ENCODE measurements at regions not wholly inside any gene's neighbourhood (a gene's known extent, or its start where the extent isn't known, plus 50 kb on each side); places are given as distances from the start of the nearest gene placed in this dataset.

DNA sequence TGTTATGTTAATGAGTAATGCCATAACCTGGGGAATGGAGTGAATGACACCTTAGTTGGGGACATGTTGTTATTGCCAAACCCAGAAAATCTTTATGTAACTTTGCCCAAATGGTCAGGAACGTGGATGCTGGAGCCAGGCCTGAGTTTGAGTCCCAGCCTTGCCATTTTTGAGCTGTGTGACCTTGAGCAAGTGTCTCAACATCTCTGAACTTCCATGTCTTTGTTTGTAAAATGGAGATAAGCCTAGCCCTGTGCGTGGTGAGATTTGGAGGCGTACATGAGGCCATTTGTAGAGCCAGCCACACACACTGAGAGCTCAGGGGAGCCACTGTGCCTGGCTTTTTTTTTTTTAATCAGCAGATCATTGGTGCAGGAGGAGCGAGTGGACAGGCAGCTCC, 247.3 kb downstream of the FOXL1 start:
- TF ChIP-seq, protein P1, sequence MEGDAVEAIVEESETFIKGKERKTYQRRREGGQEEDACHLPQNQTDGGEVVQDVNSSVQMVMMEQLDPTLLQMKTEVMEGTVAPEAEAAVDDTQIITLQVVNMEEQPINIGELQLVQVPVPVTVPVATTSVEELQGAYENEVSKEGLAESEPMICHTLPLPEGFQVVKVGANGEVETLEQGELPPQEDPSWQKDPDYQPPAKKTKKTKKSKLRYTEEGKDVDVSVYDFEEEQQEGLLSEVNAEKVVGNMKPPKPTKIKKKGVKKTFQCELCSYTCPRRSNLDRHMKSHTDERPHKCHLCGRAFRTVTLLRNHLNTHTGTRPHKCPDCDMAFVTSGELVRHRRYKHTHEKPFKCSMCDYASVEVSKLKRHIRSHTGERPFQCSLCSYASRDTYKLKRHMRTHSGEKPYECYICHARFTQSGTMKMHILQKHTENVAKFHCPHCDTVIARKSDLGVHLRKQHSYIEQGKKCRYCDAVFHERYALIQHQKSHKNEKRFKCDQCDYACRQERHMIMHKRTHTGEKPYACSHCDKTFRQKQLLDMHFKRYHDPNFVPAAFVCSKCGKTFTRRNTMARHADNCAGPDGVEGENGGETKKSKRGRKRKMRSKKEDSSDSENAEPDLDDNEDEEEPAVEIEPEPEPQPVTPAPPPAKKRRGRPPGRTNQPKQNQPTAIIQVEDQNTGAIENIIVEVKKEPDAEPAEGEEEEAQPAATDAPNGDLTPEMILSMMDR (IDR thresholded peaks at IDR 0.05; ENCODE audit: borderline replicate concordance, extremely low read depth, low read length, poor library complexity, severe bottlenecking): no peak
- no peak for TF ChIP-seq EZH2 (IDR thresholded peaks at IDR 0.05; ENCODE audit: borderline replicate concordance, low read depth, low read length, severe bottlenecking)
